Hippocampal formation (tissue), 2 donors: ENCODE measurements at regions not wholly inside any gene's neighbourhood (a gene's known extent, or its start where the extent isn't known, plus 50 kb on each side); places are given as distances from the start of the nearest gene placed in this dataset.

Source experiments
- DNase-seq, 2 donors: peaks; one replicate each; lab custom pipeline; 2025; lab: John Stamatoyannopoulos, UW

- DNase-seq = peak; percentile 42 to 64
Measured at GRCh38 chr2:104406261-104406726, 447.6 kb upstream of the POU3F3 start.

GRCh38 chr2:104407641-104408040, 446.3 kb upstream of the POU3F3 start:
- no peak for DNase-seq

GRCh38 chr2:104408266-104408665, 445.6 kb upstream of the POU3F3 start:
- no peak for DNase-seq

- no peak for DNase-seq
Measured at GRCh38 chr2:104410136-104410535, 443.8 kb upstream of the POU3F3 start.

GRCh38 chr2:104412384-104412783, 441.5 kb upstream of the POU3F3 start:
- peak; percentile 14 to 72 for DNase-seq

- DNase-seq = no peak
Measured at GRCh38 chr2:104413890-104414289, 440.0 kb upstream of the POU3F3 start.

GRCh38 chr2:104415284-104415683, 438.6 kb upstream of the POU3F3 start:
- no peak for DNase-seq

GRCh38 chr2:104416339-104417000, 437.4 kb upstream of the POU3F3 start:
- no peak for DNase-seq

GRCh38 chr2:104420420-104420819, 433.5 kb upstream of the POU3F3 start:
- DNase-seq = no peak

- DNase-seq = no peak
Measured at GRCh38 chr2:104420953-104421352, 433.0 kb upstream of the POU3F3 start.

GRCh38 chr2:104425850-104426595, 427.9 kb upstream of the POU3F3 start:
- DNase-seq = no peak

GRCh38 chr2:104428155-104428554, 425.8 kb upstream of the POU3F3 start:
- DNase-seq = no peak

- no peak for DNase-seq
Measured at GRCh38 chr2:104429639-104430358, 424.1 kb upstream of the POU3F3 start.

GRCh38 chr2:104430359-104430740, 423.6 kb upstream of the POU3F3 start:
- peak; percentile 81 to 82 for DNase-seq

GRCh38 chr2:104430852-104431251, 423.1 kb upstream of the POU3F3 start:
- DNase-seq = peak in 1 of 2 donors; percentile 25

- DNase-seq = peak in 1 of 2 donors; percentile 66
Measured at GRCh38 chr2:104431701-104432121, 422.2 kb upstream of the POU3F3 start.

- DNase-seq = peak in 1 of 2 donors; percentile 72
Measured at GRCh38 chr2:104432401-104432800, 421.5 kb upstream of the POU3F3 start.

- DNase-seq = peak in 1 of 2 donors; percentile 63
Measured at GRCh38 chr2:104432991-104433390, 420.9 kb upstream of the POU3F3 start.

- peak in 1 of 2 donors; percentile 59 for DNase-seq
Measured at GRCh38 chr2:104433657-104434056, 420.3 kb upstream of the POU3F3 start.

- DNase-seq = peak; percentile 37 to 39
Measured at GRCh38 chr2:104434318-104434792, 419.6 kb upstream of the POU3F3 start.

GRCh38 chr2:104434966-104435365, 418.9 kb upstream of the POU3F3 start:
- no peak for DNase-seq

GRCh38 chr2:104438481-104438880, 415.4 kb upstream of the POU3F3 start:
- no peak for DNase-seq
